ENCODE measurements at regions not wholly inside any gene's neighbourhood (a gene's known extent, or its start where the extent isn't known, plus 50 kb on each side); places are given as distances from the start of the nearest gene placed in this dataset.

DNA sequence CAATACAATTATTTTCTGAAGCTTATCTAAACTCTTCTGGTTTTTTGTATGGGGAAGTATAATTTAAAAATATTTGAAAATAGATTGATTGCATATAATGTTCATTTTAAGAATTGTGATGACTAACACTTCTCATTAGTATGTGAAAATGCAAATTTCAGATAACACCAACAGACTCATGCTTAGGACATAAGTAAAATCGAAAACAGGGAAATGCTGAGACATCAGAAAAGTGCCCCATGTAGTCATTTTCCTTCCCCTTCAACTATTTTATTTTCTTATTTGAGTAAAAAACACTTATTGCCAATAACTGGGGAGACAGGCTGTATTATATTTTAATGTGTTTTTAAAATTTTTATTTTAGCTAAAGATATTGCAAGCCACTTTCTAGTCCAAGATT, 814.7 kb downstream of the GALC start:
- H3K36me3 ChIP-seq (ENCODE audit: control insufficient read depth, insufficient read depth, low read length), result no peaks in the 10 kb centered on the region
- H3K4me3 Mint-ChIP-seq, result no peak overlapping the region
- H3K9me3 ChIP-seq (ENCODE audit: control insufficient read depth, insufficient read depth, low read length), result no peaks in the 10 kb centered on the region
- H3K27ac Mint-ChIP-seq, result no peak overlapping the region
- H3K36me3 Mint-ChIP-seq, result peaks cover 6% of the 10 kb centered on the region
- H3K27me3 ChIP-seq (ENCODE audit: control insufficient read depth, insufficient read depth, low read length), result no peaks in the 10 kb centered on the region
- no peak overlapping the region for H3K27ac ChIP-seq (ENCODE audit: low read length)
- TF ChIP-seq, protein P1, sequence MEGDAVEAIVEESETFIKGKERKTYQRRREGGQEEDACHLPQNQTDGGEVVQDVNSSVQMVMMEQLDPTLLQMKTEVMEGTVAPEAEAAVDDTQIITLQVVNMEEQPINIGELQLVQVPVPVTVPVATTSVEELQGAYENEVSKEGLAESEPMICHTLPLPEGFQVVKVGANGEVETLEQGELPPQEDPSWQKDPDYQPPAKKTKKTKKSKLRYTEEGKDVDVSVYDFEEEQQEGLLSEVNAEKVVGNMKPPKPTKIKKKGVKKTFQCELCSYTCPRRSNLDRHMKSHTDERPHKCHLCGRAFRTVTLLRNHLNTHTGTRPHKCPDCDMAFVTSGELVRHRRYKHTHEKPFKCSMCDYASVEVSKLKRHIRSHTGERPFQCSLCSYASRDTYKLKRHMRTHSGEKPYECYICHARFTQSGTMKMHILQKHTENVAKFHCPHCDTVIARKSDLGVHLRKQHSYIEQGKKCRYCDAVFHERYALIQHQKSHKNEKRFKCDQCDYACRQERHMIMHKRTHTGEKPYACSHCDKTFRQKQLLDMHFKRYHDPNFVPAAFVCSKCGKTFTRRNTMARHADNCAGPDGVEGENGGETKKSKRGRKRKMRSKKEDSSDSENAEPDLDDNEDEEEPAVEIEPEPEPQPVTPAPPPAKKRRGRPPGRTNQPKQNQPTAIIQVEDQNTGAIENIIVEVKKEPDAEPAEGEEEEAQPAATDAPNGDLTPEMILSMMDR (IDR thresholded peaks at IDR 0.05), result no peak
- ATAC-seq (no peak), DNase-seq (no peak)
- no peaks in the 10 kb centered on the region for H3K4me1 Mint-ChIP-seq
- no peaks in the 10 kb centered on the region for H3K4me1 ChIP-seq (ENCODE audit: control insufficient read depth, insufficient read depth, low read length)
- peaks cover 13 to 18% of the 10 kb centered on the region in 2 donors for H3K9me3 Mint-ChIP-seq
- H3K27me3 Mint-ChIP-seq (ENCODE audit: low read depth in 2 of 2), result no peaks in the 10 kb centered on the region
- WGBS (ENCODE audit: insufficient coverage), result no CpG with 5 or more reads among the region's 1 CpG
- intact Hi-C loops (cut with micrococcal nuclease), result no loop called here
- H3K4me3 ChIP-seq (ENCODE audit: low read length), result no peak overlapping the region

DNA sequence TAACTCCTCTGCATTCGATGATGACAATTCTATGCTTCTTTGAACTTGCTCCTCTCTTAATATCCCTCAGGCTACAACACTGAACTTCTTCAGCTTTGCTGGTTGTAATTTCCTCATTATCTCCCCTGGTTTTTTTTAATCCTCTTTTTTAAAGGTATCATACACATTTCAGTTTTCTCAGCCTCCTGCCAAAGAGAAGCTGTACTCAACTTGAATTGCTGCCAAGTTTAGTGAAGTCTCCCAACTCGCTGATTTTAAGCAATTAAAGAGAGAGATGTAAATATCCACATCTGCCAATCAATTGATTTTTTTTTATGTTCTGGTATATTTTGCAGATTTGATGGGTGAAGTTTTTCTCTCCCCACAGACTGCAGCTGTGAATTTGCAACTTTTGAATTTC, 817.8 kb downstream of the GALC start:
- no peak overlapping the region for H3K27ac Mint-ChIP-seq
- no peaks in the 10 kb centered on the region for H3K36me3 Mint-ChIP-seq
- Histone ChIP-seq H3K36me3 (ENCODE audit: control insufficient read depth, insufficient read depth, low read length) (no peaks in the 10 kb centered on the region), H3K4me3 (ENCODE audit: low read length) (no peak overlapping the region), H3K4me1 (ENCODE audit: control insufficient read depth, insufficient read depth, low read length) (no peaks in the 10 kb centered on the region), H3K9me3 (ENCODE audit: control insufficient read depth, insufficient read depth, low read length) (no peaks in the 10 kb centered on the region), H3K27ac (ENCODE audit: low read length) (no peak overlapping the region), H3K27me3 (ENCODE audit: control insufficient read depth, insufficient read depth, low read length) (no peaks in the 10 kb centered on the region)
- DNase-seq (no peak), ATAC-seq (no peak)
- H3K4me3 Mint-ChIP-seq, result no peak overlapping the region
- no peaks in the 10 kb centered on the region for H3K27me3 Mint-ChIP-seq (ENCODE audit: low read depth in 2 of 2)
- no peaks in the 10 kb centered on the region for H3K4me1 Mint-ChIP-seq
- TF ChIP-seq, protein P1 (IDR thresholded peaks at IDR 0.05), result no peak
- WGBS (ENCODE audit: insufficient coverage), result 89% methylated on average over 1 of the region's 2 CpGs
- intact Hi-C loops (cut with micrococcal nuclease), result no loop called here
- H3K9me3 Mint-ChIP-seq, result peaks cover 20 to 24% of the 10 kb centered on the region in 2 donors

DNA sequence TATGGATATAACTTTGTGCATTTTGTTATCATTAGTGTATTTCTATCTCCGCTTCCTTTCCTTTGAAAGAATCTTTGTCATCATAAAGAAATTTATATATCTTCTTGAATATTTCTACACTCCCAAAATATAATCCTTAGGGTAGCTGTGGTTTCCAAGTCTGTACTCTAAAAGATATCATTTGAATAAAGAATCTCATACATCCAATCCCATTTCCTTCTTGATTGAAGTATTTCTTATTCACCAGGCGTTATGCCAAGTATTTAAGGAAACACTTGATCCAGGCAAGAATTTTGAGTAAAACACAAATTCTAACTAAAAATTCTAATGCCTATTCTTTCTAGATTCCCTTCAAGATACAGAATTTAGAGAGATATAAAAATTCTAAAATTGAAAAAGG, 821.8 kb downstream of the GALC start:
- ATAC-seq (no peak), DNase-seq (no peak)
- H3K4me1 ChIP-seq (ENCODE audit: control insufficient read depth, insufficient read depth, low read length), result no peaks in the 10 kb centered on the region
- Mint-ChIP-seq H3K9me3 (peaks cover 16 to 22% of the 10 kb centered on the region in 2 donors), H3K4me3 (no peak overlapping the region), H3K27ac (no peak overlapping the region), H3K4me1 (no peaks in the 10 kb centered on the region), H3K27me3 (ENCODE audit: low read depth in 2 of 2) (no peaks in the 10 kb centered on the region), H3K36me3 (peaks cover 7% of the 10 kb centered on the region)
- H3K27ac ChIP-seq (ENCODE audit: low read length), result no peak overlapping the region
- no peaks in the 10 kb centered on the region for H3K36me3 ChIP-seq (ENCODE audit: control insufficient read depth, insufficient read depth, low read length)
- no peaks in the 10 kb centered on the region for H3K9me3 ChIP-seq (ENCODE audit: control insufficient read depth, insufficient read depth, low read length)
- WGBS (ENCODE audit: insufficient coverage), result 43% methylated on average over 1 of the region's 2 CpGs
- H3K27me3 ChIP-seq (ENCODE audit: control insufficient read depth, insufficient read depth, low read length), result no peaks in the 10 kb centered on the region
- no peak overlapping the region for H3K4me3 ChIP-seq (ENCODE audit: low read length)
- TF ChIP-seq, protein P1 (IDR thresholded peaks at IDR 0.05), result no peak
- intact Hi-C loops (cut with micrococcal nuclease), result no loop called here

DNA sequence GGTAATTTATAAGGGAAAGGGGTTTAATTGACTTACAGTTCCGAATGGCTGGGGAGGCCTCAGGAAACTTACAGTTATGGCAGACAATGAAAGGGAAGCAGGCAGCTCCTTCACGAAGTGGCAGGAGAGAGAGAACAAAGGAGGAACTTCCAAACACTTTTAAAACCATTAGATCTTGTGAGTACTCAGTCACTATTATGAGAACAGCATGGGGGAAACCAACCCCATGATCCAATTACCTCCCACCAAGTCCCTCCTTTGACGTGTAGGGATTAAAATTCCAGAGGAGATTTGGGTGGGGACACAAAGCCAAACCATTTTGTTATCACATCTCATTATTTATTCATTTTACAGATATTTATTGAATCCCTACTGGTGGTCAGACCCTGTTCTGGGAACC, 822.8 kb downstream of the GALC start:
- H3K4me1 ChIP-seq (ENCODE audit: control insufficient read depth, insufficient read depth, low read length), result no peaks in the 10 kb centered on the region
- H3K4me3 ChIP-seq (ENCODE audit: low read length), result no peak overlapping the region
- H3K27ac ChIP-seq (ENCODE audit: low read length), result no peak overlapping the region
- DNase-seq, result no peak
- H3K9me3 Mint-ChIP-seq, result peaks cover 19 to 23% of the 10 kb centered on the region in 2 donors
- no peaks in the 10 kb centered on the region for H3K27me3 Mint-ChIP-seq (ENCODE audit: low read depth in 2 of 2)
- peaks cover 7% of the 10 kb centered on the region for H3K36me3 Mint-ChIP-seq
- no peaks in the 10 kb centered on the region for H3K36me3 ChIP-seq (ENCODE audit: control insufficient read depth, insufficient read depth, low read length)
- intact Hi-C loops (cut with micrococcal nuclease), result no loop called here
- TF ChIP-seq, protein P1 (IDR thresholded peaks at IDR 0.05), result no peak
- H3K4me3 Mint-ChIP-seq, result no peak overlapping the region
- no peaks in the 10 kb centered on the region for H3K9me3 ChIP-seq (ENCODE audit: control insufficient read depth, insufficient read depth, low read length)
- WGBS (ENCODE audit: insufficient coverage), result 22% methylated on average over 3 of the region's 3 CpGs
- no peaks in the 10 kb centered on the region for H3K4me1 Mint-ChIP-seq
- ATAC-seq, result no peak
- H3K27ac Mint-ChIP-seq, result no peak overlapping the region
- H3K27me3 ChIP-seq (ENCODE audit: control insufficient read depth, insufficient read depth, low read length), result no peaks in the 10 kb centered on the region
